CD4-positive, alpha-beta T cell treated with Interleukin-17A for 4 hours (primary cell): ENCODE measurements at regions not wholly inside any gene's neighbourhood (a gene's known extent, or its start where the extent isn't known, plus 50 kb on each side); places are given as distances from the start of the nearest gene placed in this dataset.

Experiments used
- DNase-seq: peaks from one replicate; pipeline ENCODE4 v3.0.0-alpha.2; 2020; ENCODE audit warnings: mixed read lengths

DNA sequence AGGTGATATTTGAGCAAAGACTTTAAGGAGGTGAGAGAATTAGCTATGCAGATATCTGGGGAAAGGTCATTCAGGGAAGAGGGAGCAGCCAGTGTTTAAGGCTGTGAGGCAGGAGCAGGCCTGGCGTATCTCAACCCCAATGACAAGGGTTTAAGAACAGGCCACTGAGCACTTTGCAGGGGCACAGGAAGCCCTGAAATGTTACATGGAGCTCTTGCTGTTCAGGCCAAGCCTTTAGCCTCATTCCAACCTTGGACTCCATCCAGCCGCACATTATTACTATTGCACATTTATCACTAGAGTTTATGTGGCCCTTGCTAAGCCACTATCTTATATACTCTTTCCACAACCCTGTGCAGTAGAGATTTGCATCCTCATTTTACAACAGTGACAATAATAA is 114.0 kb downstream of the EFNB1 start:
- no peak for DNase-seq

DNA sequence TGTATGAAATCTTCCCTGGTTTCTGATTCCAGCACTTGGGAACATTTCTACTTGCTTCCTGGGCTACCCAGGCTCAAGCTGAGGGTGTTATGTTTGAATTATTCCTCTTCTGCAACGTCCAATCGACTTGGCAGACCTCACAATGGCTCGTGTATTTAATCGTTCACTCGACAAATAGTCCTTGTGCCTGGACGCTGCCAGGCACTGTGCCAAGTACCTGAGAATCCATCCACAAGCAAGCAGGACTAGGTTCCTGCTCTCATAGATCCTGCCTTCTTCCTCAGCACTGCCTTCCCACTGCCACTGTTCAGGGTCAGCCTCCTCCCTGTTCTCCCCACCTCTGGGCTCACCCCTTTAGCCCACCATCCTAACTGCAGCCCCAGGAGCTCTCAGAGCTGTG is 113.3 kb downstream of the EFNB1 start:
- no peak for DNase-seq

DNA sequence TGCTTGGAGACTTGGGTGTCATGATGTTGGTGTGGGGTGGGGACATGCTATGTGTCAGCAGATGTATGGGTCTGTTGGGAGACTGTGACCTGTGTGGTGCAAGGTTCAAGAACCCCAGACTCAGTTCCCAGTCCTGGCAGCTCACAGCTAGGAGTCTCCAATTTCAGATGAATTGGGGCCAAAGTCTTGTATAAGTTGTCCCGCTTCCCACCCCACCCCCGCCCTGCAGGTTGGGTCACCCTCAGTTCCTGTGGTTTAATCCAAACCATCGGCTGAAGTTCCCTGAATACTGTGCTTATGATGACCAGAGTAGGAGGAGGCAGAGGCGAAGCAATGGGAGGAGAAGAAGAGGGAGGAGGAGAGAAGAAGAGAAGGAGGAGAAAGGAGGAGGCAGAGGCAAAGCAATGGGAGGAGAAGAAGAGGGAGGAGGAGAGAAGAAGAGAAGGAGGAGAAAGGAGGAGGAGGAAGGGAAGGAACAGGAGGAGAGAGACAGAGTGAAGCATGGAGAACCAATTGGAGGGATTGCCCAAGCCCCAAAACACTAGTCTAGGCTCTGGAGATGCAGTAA is 112.6 kb downstream of the EFNB1 start:
- DNase-seq = no peak

DNA sequence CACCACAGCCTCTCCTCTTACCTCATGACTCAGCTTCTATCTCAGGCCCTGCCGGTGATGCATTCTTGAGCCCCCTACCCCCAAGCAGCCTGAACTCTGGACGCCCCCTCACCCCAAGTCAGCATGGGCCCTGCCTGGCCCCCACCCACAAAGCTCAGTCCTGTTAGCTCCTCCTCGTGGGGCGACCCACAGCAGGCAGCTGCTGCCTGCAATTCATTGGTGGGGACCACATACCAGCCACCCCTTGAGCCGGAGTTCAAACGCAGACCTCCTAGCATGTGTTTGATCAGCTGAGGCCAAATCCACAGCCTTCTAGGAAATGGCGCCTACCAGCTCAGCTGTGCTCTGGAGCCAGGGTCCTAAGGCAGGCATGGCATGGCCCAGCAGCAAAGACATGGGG is 111.8 kb downstream of the EFNB1 start:
- DNase-seq = no peak

DNA sequence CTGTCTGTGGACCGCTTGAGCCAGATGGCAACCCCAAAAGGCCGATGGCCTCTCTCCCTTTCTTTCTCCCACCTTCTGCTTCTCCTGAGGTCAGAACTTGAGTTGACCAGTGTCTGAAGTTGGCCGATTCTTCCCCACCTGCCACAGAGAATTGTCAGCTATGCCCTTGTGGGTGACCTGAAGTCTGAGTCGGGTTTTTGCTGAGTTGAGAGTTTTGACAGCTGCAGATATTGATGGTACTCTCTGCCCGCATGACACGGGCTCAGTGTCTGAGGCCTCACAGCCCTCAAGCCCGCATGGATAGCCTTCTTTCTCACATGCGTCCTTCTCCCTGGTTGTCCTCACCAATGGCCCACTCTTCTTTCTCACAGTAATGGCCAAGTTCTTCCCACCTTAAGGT is 111.0 kb downstream of the EFNB1 start:
- no peak for DNase-seq

DNA sequence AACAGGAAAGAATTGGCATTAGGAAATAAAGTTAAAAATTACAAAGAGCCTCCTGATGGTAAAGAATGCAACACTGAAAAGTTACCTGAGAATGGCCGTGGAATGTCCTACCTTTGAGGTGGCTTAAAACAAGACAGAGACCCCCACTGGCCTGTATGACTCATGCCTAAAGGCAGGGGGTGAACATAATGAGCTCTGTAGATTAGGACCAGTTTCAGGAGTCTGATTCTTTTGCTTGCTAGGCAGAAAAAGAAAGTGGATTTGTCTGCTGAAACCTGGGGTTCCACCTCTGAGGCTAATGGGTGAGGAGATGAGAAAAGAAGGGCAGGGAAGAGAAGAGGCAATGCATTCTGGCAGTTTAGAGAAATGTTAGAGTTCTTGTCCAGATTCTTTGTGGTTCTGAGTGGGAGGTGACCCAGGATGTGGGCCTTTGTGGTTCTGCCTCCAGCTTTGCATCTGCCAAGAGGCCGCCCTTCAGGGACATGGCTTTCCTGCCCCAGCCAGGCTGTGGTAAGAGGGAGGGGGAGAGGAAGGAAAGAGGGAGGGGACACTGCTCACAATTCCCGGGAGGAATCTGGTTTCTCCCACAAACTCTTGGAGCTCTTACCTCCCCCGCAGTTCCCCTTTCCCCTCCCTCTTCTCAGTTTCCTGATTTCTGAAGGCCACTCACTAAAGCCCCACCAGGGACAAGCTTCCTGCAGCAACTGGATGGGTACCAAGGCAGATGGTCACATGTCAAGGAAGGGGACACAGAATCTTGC is 109.6 kb downstream of the EFNB1 start:
- DNase-seq = no peak

DNA sequence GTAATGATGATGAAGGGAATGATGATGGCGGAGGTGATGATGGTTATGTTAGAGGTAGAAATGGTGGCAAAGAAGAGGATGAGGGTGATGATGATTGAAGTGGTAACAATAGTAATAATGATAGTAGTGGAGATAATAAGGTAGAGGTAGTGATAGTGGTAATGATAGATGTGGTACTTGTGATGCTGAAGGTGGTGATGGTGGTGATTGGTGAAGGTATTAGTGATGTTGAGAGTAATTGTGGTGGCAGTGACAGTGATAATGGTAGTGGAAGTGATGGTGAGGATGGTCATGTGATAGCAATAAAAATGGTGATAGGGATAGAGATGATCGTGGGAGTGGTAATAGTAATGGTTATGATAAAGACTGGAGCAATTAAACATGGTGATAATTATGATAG is 108.8 kb downstream of the EFNB1 start:
- DNase-seq = no peak

DNA sequence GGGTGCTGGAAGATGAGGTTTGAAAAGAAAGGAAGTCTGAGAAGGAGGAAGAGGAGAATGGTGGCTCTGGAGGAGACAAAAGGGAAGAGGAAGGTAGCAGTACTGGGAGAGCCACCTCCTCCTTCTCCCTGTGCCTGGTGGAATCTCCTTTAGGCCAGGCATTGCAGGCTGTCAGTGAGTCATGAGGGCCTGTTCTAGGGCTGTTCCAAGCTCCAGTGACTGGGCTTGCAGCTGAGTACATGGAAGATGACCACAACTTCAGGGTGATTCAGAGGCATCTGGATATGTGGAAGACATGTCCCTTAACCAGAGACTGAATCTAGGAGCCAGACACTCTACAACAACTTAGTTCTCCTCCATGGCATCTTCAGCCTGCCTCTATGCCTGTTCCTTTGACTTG is 107.8 kb downstream of the EFNB1 start:
- no peak for DNase-seq

DNA sequence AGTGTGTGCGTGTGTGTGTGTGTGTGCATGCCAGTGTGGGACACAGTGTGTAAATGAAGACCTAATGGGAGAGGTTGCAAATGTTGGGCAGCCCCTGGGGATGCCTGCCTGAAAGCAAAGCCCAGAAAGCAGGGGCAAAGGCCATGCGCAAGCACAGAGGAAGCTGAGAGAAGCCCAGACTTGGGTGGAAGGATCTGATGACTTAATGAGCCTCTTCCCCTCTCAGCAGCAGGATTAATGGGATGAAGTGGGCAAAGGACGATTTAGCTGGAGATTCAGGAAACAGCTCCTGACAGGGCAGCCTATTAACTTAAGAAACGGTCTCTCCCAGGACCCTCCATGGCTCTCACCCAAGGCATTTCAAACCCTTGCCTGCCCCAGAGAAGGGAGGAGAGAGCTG is 107.3 kb downstream of the EFNB1 start:
- no peak for DNase-seq

DNA sequence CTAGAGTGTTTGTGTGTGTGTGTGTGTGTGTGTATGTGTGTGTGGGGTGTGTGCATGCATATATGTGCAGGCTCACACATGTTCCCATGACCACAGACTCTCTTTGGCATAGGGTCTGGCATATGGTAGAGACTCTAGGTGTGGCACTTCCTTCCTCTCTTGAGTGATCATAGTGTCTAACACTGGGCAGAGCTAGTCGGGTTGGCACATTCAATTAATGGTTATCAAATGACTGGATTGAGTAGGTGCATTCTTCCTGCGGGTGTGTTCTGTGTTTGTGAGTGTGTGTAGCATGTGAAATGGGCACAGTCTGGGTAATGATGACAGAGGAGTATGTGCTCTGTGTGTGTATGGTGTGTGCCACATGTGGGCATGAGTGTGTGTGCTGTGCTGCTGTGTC is 106.5 kb downstream of the EFNB1 start:
- no peak for DNase-seq

DNA sequence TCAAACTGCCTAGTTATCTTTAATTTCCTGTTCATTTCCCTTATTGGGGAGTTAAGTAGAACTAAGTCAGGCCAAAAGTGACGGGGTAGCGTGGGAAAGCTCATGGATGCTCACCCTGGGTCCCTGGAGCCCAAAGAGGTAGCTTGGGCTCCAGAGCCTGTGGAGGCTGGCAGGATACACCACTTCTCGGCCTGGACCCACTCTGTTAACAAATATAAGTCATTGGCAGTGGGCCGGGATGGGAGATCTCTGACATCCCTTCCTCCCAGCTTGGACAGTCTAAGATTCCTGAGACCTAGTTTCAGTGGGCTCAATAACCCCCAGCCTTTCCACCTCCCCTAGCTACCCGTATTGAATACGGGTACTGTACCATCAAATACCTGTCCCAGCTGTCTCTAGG is 106.1 kb downstream of the EFNB1 start:
- no peak for DNase-seq

DNA sequence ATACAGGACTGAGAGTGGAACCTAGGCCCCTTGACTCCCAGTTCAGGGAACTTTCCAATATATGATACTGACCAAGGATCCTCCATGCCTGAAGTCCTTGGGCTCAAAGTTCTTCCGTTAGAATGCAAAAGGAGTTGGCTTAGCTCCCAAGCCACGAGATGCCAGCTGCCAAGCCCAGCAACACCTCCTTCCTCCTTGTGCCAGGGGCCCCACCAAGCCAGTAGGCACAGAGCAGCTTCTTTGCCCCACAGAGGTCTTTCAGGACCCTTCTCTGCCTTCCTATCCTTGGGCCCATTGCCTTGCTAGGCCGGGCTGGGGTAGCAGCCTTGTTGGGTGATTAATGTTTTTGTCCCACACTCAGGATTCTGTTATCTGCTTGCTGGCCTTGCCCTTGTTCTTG is 105.6 kb downstream of the EFNB1 start:
- no peak for DNase-seq

DNA sequence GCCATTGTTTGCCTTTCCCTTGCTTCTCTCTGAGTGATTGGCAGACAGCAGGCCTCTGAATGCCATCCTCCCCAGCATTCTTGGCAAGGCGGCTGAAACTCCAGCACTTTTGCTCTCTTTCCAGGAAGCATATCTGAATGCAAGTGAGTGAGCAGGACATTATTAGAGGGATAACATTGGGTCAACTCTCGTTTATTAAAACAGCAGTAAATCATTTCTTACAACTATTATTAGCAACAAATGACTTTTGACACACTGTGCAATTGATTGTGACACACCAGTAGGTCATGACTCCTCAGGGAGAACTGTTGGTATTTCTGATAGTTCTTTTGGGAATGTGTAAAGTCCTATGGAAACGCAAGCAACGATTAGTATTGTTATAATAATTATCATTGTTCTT is 103.8 kb downstream of the EFNB1 start:
- no peak for DNase-seq

DNA sequence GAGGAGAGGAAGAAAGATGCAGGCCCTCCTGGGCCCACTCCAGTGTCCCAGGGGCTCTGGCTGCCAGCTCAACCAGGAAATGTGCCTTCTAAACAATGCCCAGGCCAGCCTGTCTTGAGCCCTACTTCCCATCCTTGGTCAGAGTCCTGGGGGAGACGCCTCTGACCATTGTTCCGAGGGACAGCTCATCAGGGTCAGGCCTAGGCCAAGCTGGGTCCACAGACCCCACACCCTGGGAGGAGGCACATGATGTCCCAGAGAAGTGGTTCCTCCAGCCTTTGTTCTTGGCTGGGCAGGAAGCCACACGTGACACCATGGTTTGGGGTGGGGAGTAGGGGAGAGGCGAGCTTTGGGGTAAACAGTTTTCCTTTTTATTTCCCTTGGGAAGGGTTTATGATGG is 102.5 kb downstream of the EFNB1 start:
- no peak for DNase-seq

DNA sequence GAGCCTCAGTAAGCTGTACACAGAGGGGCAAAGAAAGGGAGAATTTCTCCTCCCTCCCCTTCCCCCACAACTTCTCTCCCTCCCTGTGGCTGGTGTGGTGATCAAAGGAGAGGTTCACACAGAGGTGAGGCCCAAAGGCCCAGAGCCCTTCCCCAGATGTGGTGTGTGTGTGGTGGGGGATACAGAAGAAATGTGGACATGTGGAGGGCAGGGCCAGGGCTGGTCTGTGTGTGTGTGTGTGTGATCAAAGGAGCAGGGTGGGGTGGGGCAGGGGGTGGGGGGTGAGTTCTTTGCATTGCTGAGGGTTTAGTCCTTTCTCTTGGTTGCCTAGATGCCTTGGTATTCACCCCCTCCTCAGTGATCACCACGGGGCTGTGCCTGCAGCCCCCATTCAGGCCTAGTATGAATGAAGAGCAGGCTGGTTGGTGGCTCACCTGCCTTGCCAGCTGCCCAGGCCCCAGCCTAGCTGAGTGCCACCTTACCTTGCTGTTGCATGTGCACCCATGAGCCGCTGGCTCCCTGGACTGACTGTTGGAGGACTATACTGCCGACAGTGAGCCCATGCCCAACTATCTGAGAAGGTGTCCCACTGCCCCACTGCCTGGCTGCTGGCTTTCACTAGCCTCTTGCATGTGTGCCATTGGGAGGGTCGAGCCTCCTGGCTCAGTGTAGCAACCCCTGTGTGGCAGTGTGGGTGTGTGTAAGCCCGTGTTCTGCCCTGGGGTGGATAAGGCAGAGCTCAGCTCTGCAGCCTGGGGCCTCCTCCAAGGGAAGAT is 101.9 kb downstream of the EFNB1 start:
- no peak for DNase-seq

DNA sequence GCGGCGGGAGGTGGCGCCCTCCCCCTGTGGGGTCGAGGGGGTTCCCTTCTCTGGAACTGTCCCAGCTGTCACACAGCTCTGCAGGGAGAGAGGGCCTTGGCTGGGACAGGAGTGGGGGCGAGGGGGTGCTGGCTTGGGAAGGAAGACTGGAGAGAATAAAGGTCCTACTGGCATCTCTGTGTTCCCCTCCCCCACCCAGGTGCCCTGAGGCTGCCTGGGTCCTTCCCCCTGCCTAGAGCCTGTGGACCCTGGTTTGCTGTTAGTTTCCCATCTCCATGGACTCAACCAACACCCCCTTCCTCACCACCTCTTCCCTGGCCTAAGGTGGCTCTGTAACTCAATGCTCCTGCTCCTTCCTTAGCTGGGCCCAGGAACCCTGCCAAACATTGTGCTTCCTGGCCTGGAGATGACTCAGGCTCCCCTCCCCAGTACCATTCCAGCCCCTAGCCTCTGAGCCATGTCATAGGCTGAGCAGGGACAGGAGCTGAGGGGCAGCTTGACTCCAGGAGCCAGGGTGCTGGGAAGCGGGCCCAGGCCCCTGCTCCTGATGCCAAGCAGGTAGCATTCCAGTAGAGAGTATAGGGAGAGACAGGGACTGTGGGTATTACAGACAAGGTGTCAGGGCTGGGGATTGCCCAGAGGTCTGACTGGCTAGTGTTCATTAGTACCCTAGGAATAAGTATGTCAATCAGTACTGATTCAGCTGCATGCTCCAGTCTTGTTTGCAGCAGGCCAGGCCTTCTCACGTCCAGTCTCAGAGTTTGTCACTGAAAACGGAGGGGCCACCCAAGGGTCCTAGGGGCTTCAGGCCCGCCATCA is 100.7 kb downstream of the EFNB1 start:
- DNase-seq = no peak

DNA sequence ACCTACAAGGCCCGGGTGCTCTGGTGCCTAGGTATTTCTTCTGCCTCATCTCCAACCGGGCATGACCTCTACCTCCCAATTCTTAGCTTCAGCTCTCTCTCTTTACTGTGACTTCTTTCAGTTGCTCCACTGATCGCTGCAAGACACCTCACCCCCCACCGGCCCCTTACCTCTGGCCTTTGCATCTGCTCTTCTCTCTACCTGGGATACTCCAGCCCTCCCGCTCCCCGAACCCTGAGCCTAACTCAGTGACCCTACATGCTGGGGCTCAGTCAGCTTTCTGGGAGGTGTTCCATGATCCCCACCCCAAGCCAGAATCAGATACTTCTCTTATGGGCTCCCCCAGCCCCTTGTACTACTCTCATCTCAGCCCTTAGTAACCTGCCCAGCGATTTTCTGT is 99.6 kb downstream of the EFNB1 start:
- no peak for DNase-seq

DNA sequence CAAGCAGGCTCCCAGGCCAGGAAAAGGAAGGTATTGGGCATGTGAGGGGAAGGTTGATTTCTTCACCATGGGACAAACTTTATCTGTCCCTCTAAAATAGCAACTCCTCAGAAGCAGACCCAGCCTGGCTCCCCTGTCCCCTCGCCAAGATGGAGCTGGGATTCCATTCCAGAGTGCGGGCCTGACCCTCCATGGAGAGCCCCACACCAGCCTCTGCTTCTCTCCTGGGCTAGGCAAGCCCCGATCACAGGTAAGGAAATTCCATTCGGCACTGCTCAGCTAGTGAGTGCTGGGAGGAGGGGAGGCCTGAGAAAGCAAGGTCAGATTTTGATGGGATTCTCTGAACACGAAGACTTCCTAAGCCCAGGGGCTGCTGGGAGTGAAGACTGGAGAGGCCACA is 98.4 kb downstream of the EFNB1 start:
- DNase-seq = no peak

DNA sequence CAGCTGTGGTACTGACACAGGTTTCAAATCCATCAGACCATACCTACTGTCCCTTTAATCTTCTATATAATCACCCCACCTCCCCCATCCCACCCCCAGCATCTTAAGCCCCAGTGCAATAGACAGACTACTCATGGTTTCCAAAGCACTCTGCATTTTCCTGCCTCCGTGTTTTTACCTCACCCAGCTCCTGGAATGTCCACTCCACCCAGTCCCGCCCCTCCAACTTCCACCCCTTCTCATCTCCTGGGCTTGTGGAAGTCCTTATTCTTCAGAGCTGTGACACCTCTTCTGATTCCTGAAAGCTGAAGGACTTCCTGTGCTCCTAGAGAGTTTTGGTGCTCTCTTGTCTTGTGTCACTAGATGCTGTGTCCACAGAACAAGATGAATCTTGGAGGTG is 94.3 kb downstream of the EFNB1 start:
- DNase-seq = no peak

DNA sequence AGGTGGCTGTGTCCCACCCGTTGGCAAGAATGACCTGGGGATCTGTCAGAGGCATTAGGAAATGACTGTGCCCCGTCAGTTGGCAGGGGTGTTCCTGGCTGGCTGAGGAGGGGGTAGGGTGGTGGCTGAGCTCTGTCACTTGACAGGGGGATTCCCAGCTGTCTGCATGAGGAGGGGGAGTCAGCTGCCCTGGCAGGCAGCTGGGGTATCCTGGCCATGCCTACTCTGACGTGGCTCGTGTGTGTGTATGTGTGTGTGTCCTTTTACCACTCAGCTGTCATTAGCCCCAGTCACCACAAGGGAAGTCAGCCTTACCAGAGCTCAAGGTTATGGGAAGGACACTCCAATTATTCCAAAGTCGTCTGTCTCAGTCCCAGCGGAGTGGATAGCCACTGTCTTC is 93.2 kb downstream of the EFNB1 start:
- DNase-seq = no peak

DNA sequence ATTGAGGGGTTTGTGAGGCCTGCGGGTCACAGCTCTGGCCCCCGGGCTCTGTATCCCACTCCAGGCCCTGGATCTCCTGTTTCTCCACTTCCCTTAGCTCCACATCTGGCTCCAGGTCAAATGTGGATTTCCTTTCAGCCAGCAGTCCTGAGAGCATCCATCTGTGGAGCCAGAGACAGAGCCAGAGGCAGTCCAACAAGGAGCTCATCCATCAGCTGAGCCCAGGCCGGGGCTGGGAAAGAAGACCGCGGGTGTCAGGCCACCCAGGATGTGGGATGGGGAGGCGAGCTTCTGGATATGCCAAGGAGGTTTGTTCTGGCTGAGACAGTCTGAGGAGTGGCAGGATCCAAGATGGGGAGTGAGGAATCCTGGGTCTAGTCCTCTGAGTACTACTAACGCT is 91.7 kb downstream of the EFNB1 start:
- no peak for DNase-seq

DNA sequence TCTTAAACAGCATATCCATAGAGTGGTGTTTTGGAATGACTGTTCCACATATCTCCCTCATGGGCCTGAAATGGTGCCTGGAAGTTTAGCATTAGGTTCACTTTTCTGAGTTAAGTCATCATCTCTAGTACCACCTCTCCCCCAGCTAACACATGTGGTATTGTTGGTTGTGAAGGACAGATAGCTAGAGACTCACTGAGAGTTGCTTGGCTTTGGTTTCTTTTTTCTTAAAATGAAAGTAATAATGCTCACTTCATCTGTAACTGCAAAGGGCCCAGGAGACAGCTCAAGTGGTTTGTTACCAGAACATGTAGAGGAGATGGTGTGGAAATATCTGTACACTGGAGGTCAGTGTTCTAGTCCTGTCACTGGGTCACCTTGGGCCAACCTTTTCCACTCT is 90.9 kb downstream of the EFNB1 start:
- no peak for DNase-seq

DNA sequence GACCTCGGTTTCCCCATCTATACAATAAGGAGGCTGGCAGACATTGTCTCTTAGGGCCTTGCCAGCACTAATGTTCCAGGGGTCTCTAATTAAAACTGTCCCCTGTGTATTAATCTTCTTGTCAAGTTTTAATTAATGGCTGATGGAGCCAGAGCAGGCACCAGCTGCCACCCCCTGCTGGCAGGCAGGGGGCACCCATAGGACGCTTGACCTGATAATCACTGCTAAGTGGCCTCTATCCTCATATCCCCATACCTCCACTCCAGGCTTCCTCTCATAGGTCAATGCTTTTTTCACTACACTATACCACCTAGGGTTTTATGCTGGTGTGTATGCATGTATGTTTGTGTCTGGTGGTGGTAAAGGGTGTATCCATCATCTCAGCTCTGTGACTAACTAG is 89.4 kb downstream of the EFNB1 start:
- no peak for DNase-seq

DNA sequence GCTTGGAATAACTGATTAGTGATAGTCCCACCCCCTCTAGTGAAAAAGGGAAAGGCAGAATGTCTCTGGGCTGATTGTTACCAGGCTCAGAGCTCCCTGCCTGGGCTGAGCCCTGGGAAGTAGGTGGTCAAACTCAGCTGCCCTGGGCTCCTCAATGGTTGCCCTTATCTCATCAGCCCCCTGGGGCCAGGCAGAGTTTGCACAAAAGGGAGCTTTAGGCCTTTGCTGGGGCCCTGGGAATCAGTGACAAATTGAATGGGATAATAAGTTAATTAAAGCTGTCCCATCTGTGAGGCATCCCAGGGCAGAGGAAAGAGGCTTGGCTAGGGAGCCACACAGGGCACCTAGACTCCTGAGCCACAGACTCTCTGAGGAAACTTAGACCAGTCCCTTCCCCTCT is 89.0 kb downstream of the EFNB1 start:
- no peak for DNase-seq
